NCI-H69 (cell line): ENCODE measurements at regions not wholly inside any gene's neighbourhood (a gene's known extent, or its start where the extent isn't known, plus 50 kb on each side); places are given as distances from the start of the nearest gene placed in this dataset.
"Not testable (repeated sequence)": the region's sequence is repeated elsewhere in the genome, so short reads cannot be mapped to it uniquely, and the experiment has no call there.

Source experiments
- DNase-seq: peaks from one replicate; lab custom pipeline; 2025; lab: John Stamatoyannopoulos, UW

DNA sequence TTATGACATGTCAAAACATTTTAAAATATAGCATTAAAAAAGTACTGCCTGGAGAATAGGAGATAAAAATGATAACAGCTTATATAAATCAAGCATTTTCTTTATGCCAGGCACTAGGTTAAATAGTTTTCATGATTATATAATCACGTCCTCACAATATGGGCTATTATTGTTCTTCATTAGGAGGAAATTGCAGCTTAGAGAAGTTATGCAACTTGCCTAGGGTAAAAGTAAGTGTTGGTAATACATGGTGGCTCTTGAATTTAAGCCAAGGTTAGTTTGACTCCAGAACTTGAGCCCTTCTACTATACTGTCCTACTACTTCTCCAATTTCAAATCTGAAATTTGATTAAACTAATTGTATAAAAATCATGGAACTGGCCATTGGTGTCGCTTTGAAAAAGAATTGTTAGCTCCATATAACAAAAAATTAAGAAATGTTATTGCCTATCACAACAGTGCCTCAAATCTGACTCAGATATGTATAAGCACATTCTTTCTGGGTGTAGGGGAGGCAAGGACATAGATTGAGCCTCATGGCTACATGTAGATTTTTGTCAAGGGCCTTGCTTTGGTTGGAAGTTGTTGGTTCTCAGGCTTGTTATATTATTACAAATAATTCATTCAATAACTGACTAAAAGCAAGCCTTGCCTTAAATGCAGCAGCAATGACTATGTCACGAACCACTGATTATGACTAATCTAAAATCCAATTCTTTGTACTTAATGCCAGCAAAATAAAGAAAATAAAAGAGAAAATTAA lies 223.5 kb upstream of the DAB2 start:
- no peak for DNase-seq

DNA sequence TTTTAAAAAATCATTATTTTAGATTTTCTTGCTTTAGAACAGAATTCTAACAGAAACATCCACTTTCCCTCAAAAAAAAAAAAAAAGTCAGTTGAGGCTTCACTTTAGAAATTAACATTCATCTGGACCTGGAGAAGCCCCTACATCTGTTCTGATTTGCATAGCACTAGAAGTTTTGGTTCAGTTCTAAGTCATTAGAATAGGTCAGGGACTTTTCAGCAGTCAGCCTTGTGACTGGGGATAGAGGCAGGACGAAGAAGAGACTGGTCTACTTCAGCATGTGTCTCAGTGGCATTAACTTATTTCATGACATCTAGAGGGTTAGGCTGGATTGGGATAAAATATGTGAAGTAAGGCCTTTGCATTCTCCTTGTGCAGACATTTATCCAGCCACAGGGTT lies 215.8 kb upstream of the DAB2 start:
- DNase-seq: no peak

DNA sequence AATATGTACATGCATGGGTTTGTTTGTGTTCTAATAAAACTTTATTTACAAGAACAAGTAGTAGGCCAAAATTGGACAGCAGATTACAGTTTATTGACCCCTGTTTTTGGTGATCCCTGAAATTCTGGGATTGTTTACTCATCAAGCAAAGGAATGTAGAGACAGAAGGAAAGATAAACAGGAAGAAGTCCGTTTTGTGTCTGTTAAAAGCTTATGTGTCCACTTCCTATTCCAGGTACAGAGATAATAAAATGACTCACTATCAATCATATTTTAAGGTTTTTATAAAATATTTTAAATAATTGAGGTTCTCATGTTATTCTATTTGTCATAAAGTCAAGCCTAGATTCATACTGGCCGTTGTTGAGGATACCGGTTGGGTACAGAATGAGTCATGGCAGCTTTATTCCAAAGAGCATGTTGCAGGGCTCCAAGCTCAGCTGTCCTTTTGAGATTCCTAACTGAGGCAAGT lies 214.9 kb upstream of the DAB2 start:
- no peak for DNase-seq

DNA sequence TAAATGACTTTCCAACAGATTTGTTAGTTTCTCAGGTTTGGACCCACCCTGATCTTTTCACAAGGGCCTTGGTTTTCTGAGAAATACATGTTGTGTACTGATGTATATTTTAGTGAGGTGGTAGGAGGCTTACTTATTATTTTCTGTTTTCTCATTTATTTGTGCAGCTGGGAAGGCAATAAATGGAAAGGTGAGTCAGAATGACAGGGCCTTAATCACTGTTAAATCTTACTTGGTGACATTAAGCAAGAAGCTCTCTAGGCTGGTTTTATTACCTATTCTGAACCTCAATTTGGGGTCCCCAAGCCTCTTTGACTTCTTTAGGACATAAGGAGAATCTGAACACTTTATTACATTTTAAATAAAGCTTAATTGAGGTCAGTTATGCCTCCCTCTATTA lies 214.0 kb upstream of the DAB2 start:
- no peak for DNase-seq

DNA sequence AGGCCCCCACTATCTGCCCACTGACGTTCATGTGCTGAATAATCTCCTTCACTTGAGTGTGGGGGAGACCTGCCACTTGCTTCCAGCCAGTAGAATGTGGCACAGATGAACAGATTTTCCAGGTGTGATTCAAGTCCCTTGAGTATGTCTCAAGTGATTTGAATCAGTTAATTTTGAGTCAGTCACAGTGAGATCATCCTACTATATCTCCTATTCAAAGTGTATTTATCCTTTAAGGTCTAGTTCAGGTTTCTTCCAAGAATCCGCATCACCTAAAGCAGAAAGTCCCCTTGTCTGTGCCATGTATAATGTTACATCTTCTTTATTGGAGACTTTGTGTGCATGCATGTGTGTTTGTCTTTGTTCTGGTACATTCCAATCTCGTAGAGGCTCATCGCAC lies 208.3 kb upstream of the DAB2 start:
- DNase-seq: no peak

DNA sequence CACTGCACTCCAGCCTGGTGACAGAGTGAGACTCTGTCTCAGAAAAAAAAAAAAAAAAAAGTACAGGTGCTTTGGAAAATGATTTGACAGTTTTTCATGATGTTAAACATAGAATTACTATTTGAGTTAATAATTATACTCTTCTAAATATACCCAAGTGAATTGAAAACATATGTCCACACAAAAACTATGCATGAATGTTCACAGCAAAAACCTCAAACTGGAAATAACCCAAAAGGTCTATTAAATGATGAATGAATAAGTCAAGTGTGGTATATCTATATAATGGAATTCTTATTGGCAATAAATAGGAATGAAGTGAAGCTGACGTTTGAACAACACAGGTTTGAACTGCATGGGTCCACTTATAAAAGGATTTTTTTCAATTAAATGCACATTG lies 207.2 kb upstream of the DAB2 start:
- no peak for DNase-seq

DNA sequence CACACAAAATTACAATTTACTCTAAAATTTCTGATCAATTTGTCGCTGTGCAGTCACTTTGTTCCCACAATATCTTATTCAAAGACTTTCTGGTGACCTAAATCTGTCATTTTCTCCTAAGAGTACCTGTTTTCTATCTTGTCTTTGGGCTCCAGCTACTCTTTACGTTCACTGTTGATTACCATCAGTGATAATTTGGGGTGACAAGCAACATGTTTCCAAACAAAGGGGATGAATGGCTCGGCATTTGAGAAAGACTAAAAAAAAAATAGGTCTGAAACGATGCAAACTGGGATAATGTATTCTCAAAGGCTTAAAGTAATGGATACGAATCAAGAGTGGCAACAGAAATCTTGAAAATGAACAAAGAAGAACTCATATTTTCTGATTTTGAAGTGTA lies 205.2 kb upstream of the DAB2 start:
- no peak for DNase-seq

DNA sequence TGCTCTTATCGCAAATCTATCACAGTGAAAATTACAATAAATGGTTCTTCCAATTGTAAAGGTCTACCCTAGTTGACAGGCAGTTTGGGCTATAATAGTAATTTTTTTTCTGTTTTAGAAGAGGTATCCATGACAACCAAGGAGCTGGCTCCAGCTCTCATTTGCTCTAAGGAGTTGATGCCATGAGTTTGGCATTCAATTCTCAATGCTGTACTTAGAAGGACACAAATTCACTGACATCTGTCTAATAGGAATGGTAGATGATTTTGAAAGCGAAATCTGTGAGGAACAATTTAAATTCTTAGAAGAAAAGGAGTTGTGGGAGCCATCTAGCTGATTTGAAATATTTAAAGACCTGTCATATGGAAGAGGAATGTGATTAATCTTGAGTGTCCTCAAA lies 203.6 kb upstream of the DAB2 start:
- DNase-seq: no peak

DNA sequence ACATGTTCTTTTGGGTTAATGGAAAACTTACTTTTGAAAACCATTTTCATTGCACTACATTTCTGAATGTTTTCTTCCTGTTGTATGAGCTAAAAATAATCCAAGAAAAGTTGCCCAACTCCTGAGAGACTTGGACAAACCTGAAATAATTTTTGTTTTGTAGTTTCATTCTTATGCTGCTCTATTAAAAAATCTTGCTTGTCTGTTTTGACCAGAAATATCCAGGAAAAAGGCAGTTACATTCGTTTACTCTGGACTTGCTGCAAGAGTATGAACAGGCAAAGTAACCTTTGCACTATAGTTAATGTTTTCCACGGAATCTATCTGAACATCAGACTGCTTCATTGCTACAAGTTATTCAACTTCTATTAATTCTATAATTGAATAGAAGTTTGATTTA lies 200.1 kb upstream of the DAB2 start:
- DNase-seq: no peak

DNA sequence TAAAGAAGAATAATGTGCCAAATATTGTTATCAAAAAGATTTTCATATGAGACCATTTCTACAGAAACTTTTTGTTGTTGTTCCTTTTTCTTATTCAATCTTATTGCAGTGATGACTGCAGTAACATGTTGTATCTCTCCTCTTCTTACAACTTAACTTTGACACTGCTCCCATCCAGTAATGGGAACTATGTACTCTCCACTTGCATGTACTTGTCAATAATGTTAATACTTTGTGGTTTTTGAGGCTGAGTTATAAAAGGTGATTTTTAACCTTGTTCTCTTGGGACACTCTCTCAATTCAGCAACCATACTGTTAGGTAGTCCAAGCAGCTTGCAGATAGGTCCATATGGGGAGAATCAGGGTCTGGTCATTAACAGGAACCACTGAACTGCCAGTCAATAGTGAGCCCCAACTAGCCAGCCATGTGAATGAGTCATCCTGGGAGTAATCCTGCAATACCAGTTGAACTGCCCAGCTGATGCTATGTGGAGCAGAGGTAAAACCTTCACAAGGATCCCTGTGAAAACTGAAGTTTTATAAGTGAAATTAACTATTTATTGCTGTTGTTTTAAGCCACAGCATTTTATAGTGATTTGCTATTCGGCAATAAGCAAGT lies 199.6 kb upstream of the DAB2 start:
- no peak for DNase-seq

DNA sequence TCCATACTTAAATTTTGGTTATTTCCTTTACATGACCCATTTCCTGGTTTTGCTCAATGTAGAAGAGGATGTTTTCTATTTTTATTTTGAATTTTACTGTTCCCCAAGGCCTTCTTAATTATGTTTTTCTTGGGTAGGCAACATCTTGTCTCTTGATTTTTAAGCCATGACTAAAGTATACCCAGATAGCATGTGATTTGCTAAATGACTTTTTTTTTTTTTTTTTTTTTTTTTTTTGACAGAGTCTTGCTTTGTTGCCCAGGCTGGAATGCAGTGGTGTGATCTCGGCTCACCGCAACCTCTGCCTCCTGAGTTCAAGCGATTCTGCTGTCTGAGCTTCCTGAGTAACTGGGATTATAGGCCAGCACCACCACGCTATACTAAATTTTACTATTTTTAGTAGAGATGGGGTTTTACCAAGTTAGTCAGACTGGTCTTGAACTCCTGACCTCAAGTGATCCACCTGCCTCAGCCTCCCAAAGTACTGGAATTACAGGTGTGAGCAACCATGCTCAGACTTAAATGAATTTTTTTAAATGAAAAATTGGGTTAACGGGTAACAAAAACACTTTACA lies 198.6 kb upstream of the DAB2 start:
- DNase-seq: no peak

DNA sequence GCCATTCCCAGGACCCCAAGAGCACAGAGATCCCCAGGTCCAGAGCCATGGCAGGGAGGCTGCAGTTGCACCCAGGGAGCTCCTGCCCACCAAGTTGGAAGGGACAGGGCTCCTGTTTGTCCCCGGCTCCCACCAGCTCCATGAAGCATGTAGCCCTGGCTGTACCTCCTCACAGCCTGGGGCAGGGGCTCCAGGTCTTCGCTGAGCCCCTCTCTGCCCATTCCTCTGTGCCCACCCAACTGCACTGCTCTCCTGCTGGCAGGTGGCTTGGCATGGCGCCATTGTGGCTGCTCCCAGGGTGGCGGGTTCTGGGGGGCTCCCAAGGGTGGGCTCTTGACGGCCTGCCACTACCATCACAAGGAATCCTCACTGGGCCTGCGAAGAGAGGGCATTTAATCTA lies 197.5 kb upstream of the DAB2 start:
- DNase-seq: no peak

DNA sequence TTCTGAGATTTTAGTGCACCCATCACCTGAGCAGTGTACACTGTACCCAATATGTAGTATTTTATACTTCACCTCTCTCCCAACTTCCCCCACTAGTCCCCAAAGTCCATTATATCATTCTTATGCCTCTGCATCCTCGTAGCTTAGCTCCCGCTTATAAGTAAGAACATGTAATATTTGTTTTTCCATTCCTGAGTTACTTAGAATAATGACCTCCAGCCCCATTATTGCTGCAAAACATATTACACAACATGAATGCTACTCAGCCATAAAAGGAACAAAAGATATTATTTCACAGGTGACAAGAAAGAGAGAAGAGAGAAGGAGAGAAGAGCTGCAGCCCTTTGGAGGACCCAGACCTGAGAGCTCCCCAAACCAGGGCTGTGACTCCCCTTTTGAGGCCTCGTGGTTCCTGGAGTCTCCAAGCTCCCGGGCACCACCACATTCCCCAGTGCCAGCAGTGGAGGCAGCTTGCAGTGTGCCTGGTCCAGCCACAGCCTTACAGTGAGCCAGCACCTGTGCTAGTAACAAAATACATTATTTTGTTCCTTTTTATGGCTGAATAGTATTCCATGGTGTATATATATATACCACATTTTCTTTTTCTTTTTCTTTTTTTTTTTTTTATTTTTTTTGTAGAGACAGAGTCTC lies 194.5 kb upstream of the DAB2 start:
- DNase-seq: no peak

DNA sequence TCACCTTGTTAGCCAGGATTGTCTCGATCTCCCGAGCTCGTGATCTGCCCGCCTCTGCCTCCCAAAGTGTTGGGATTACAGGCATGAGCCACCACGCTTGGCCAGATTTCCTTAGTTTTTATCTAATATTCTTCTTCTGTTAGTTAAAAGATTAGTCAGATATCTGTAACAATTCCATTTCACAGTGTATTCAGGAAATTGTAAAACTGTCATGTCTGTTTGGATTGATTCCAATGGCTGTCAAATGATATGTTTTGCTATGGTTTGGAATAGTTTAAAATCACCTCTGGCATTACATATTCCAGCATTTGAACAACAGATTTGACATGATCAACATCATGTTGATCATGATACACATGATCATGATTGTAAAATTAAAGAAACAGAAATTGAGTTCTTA lies 193.6 kb upstream of the DAB2 start:
- DNase-seq: no peak

DNA sequence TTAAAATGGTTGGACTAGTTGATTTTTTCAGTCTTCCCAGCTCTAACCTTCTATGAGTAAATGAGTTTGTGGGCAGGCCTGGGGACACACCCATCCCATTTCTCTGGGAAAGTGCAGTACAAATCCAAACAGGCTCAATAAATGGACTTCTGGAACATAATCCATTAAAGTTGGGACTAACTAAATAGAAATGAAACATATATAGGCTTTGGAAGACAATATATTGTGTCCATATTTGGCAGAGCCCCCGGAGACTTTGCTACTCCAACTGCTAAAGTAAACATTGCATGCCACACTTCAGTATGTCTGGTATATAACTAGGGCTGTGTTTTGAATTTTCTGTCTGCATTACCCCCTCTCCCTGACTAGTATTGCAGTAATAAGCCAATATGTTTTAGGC lies 191.4 kb upstream of the DAB2 start:
- DNase-seq: no peak

DNA sequence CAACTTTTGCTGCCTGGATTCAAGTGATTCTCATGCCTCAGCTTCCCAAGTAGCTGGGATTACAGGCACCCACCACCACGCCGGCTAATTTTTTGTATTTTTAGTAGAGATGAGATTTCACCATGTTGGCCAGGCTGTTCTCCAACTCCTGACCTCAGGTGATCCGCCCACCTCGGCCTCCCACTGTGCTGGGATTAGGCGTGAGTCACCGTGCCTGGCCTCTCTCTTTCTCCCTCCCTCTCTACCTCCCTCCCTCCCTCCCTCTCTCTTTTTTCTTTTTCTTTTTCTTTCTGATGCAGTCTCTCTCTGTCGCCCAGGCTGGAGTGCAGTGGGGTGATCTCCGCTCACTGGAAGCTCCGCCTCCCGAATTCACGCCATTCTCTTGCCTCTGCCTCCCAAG lies 186.3 kb upstream of the DAB2 start:
- DNase-seq: not testable (repeated sequence)

DNA sequence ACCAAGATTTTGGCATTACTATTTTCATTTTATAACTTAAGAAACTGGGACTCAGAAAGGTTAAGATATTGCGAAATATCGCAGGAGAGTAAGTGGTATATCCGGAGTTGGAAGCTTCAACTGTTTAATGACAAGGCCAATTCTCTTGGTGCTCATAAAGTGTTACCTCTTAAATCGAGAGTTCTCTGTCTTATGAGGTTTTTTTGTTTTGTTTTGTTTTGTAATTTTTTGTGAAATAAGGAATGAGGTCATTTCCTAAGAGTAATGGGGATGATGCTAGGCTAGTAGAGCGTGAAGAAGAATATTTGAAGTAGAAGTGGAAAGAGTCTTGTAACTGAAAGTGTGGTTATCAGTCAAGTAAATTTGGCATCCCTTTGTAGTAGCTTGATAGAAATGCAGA lies 183.2 kb upstream of the DAB2 start:
- DNase-seq: no peak

DNA sequence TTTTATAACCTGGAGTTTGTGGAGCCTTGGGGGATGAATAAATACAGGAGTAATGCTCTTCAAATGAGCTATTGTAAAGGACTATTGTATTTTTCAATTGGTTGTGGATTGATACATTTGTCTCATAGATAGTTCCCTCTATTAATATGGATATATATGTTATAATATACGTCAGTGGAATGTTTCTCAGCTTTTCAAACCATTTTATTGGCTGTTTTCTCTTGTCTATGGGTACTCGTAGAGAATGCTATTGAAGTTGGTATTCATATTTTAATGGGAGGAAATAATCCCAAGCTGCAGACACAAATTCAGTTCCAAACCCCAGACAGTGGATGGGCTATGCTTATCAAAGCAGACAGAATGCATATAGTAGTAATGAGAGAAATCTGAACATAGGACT lies 181.8 kb upstream of the DAB2 start:
- no peak for DNase-seq

DNA sequence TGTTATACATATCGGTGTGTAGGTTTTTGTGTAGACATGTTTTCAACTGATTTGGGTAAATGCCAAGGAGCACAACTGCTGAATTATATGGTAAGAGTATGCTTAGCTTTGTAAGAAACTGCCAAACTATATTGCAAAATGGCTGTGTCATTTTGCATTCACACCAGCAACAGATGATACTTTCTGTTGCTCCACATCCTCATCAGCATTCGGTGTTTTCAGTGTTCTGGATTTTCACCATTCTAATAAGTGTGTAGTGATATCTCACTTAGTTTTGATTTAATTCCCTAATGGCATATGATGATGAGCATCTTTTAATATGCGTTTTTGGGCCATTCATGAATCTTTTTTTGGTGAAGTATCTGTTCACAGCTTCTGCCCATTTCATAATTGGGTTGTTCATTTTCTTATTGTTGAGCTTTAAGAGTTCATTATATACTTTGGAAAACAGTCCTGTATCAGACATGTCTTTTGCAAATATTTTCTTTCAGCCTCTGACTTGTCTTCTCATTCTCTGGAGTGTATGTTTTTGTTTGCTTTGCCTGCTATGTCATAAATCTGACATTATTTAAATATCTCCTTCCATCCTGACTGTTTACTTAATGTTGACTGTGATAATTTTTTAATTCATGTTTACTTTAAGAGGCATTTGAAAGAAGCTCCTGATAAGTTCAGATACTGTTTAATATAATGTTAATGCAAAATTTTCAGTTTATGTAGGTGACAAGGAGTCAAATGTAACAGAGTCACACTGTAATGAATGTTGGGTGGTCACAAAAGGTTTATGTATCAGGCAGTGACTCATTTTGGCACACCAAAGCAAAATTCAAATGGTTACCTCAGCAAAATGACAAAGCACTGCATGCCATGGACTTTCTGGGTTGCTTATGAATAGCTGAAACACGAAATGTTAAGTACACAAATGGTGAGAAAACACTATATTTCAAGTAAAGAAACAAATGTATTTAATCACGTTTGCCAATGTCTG lies 181.1 kb upstream of the DAB2 start:
- DNase-seq: peak; percentile 11

DNA sequence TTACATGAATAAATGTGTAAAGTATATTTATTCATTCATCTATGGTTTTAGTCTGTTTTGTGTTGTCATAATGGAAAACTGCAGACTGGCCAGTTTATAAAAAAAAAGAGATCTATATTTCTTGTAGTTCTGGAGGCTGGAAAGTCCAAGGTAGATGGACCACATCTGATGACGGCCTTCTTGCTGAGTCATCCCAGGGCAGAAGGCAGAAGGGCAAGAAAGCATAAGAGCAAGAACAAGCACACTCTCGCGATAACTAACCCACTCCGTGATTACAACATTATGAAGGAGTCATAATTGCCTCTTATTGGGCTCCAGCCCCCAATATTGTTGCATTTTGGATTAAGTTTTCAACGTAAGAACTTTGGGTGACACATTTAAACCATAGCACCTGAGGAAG lies 180.4 kb upstream of the DAB2 start:
- DNase-seq: no peak

DNA sequence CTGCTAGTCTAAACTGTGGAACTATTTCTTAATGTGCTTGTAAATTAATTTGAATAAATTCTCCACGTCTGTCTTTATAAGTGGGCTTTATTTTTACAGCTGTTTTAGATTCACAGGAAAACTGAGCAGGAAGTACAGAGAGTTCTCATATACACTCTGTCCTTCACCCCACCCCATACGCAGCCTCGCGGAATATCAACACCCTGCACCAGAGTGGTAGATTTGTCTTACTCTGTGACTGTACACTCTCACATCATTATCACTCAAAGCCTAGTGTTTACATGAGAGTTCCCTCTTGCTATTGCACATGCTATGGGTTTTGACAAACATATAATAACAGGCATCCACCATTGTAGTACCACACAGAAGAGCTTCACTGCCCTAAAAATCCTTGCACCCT lies 179.7 kb upstream of the DAB2 start:
- no peak for DNase-seq
